Nephron progenitor cell (in vitro differentiated cells): ENCODE measurements at regions not wholly inside any gene's neighbourhood (a gene's known extent, or its start where the extent isn't known, plus 50 kb on each side); places are given as distances from the start of the nearest gene placed in this dataset.

Experiments used
- DNase-seq: peaks from one replicate; pipeline ENCODE4 v3.0.0; 2021
- H3K27ac Mint-ChIP-seq: 2 replicates; pipeline ENCODE4 v1.8.0; 2021; ENCODE audit warnings: mild to moderate bottlenecking, moderate library complexity, mixed read lengths
- H3K27me3 Mint-ChIP-seq: 2 replicates; pipeline ENCODE4 v1.8.0; 2021; ENCODE audit warnings: mild to moderate bottlenecking, low read depth, mixed read lengths; ENCODE audit not compliant: poor library complexity
- H3K36me3 Mint-ChIP-seq: 2 replicates; pipeline ENCODE4 v1.8.0; 2021; ENCODE audit warnings: low read depth, mixed read lengths
- H3K4me1 Mint-ChIP-seq: 2 replicates; pipeline ENCODE4 v1.8.0; 2021; ENCODE audit warnings: mixed read lengths
- H3K4me3 Mint-ChIP-seq: 2 replicates; pipeline ENCODE4 v1.8.0; 2021; ENCODE audit warnings: mild to moderate bottlenecking, moderate library complexity, mixed read lengths
- H3K9me3 Mint-ChIP-seq: 2 replicates; pipeline ENCODE4 v1.8.0; 2021; ENCODE audit warnings: mild to moderate bottlenecking, moderate library complexity, mixed read lengths
- TF ChIP-seq, protein P1 (sequence below): fragments of 200-600 bp; sonication (generic); IDR thresholded peaks from 2 replicates; pipeline ENCODE4 v1.5.0; 2021; ENCODE audit warnings: antibody characterized with exemption

DNA sequence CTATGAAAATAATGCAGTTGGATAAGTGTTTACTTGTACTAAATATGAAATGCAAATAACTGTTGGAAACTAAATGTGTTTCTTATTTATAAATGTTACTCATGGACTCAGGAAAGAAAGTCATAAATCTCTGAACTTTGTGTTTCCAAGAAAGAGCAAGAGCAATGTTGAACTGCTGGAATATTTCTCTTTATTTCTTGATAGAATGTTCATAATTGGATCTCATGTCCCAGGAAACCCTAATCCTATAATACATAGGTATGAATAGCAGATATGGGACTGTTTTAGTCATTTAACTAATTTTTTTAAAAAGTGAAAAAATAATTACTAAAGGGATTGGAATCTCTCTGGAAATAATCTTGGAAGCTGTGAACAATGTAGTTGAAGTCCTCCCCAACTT lies 245.0 kb upstream of the ACTBL2 start:
- H3K27ac Mint-ChIP-seq, result no peak overlapping the region
- no peak overlapping the region for H3K4me3 Mint-ChIP-seq
- peaks cover 11% of the 10 kb centered on the region for H3K36me3 Mint-ChIP-seq
- peaks cover 24% of the 10 kb centered on the region for H3K9me3 Mint-ChIP-seq
- DNase-seq, result no peak
- TF ChIP-seq, protein P1, sequence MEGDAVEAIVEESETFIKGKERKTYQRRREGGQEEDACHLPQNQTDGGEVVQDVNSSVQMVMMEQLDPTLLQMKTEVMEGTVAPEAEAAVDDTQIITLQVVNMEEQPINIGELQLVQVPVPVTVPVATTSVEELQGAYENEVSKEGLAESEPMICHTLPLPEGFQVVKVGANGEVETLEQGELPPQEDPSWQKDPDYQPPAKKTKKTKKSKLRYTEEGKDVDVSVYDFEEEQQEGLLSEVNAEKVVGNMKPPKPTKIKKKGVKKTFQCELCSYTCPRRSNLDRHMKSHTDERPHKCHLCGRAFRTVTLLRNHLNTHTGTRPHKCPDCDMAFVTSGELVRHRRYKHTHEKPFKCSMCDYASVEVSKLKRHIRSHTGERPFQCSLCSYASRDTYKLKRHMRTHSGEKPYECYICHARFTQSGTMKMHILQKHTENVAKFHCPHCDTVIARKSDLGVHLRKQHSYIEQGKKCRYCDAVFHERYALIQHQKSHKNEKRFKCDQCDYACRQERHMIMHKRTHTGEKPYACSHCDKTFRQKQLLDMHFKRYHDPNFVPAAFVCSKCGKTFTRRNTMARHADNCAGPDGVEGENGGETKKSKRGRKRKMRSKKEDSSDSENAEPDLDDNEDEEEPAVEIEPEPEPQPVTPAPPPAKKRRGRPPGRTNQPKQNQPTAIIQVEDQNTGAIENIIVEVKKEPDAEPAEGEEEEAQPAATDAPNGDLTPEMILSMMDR, result no peak
- no peaks in the 10 kb centered on the region for H3K4me1 Mint-ChIP-seq
- peaks cover 3% of the 10 kb centered on the region for H3K27me3 Mint-ChIP-seq

DNA sequence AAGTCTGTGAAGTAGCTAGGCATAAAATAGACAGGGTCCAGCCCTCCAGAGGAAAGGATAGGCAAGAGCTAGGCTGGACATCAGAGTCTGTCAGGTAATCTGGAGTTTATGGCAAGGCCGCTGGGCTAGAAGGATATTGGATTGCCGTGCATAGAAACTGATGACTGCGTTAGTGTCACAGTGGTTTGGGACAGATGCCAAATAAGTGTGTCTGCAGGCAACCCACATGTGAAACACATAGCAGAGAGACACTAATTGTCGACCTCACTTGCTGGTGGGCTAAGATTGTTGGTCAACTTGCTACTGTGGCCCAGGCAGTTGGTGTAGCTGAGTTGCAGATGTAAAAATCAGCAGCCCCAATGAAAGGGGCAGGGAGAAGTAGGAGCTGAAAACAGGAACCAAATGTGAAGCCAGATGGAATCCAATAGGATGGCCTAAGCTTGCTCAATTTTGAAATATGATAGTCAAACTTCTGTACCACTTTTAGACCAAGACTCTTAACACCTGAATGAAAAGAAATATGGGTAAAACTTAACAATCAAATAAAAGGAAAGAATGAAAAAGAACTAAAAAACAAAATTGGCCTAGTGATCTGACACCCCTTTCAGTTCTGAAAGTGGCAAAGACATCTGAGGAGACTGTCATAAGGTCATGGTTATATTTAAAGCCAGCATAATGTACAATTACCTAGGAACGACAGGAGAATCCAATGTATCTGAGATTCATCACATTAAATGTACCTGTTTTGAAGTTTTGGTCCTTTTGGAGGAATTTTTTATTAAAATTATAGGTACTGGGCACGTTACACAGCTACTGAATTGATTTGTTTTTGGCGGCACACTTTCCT lies 243.3 kb upstream of the ACTBL2 start:
- no peak for DNase-seq
- peaks cover 11% of the 10 kb centered on the region for H3K36me3 Mint-ChIP-seq
- peaks cover 3% of the 10 kb centered on the region for H3K4me1 Mint-ChIP-seq
- TF ChIP-seq, protein P1, result no peak
- peaks cover 24% of the 10 kb centered on the region for H3K9me3 Mint-ChIP-seq
- H3K27ac Mint-ChIP-seq, result peak overlapping the region; percentile 49
- H3K4me3 Mint-ChIP-seq, result no peak overlapping the region
- H3K27me3 Mint-ChIP-seq, result no peaks in the 10 kb centered on the region

DNA sequence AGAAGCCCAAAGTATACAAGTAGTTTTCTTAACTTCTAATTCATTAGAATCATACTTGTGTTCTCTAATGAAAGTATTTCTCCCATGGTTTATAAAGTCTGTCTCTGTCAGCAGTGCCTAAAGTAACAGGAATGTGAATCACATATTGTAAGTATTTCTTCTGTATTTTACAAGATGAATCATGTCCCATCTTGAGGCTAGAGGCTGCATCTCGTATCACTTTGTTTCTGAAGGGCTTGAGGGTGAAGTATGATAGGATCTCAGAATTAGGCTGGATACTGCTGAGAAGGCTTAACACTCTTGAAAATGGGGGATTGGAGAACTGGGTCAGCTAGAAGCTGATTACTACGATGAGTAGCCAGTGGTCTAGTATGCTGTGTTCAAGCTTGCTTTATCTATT lies 242.2 kb upstream of the ACTBL2 start:
- Mint-ChIP-seq H3K27me3 (no peaks in the 10 kb centered on the region), H3K27ac (no peak overlapping the region), H3K9me3 (peaks cover 24% of the 10 kb centered on the region), H3K36me3 (peaks cover 11% of the 10 kb centered on the region), H3K4me1 (peaks cover 7% of the 10 kb centered on the region), H3K4me3 (no peak overlapping the region)
- TF ChIP-seq, protein P1, result no peak
- no peak for DNase-seq

DNA sequence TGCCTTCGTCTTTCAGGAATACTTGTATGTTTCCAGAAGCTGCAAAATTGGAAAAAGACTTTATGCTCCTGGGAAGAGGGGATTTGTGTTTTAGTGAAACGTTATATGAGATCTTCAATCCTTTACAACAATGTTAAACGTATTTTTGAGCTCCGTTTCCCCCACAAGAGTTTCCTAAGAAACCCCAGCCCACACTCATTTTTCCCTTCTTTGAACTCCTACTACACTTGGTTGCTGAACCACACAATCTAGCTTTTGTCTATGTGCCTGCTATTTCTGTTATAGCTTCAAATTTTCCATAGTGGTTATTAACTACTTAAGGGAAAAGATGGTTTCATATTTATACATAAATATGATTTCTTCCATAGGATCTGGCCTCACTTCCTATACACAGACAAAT lies 238.6 kb upstream of the ACTBL2 start:
- H3K27ac Mint-ChIP-seq, result no peak overlapping the region
- no peaks in the 10 kb centered on the region for H3K36me3 Mint-ChIP-seq
- H3K4me3 Mint-ChIP-seq, result no peak overlapping the region
- no peaks in the 10 kb centered on the region for H3K27me3 Mint-ChIP-seq
- no peak for DNase-seq
- H3K9me3 Mint-ChIP-seq, result peaks cover 7% of the 10 kb centered on the region
- TF ChIP-seq, protein P1, result no peak
- H3K4me1 Mint-ChIP-seq, result peaks cover 10% of the 10 kb centered on the region

DNA sequence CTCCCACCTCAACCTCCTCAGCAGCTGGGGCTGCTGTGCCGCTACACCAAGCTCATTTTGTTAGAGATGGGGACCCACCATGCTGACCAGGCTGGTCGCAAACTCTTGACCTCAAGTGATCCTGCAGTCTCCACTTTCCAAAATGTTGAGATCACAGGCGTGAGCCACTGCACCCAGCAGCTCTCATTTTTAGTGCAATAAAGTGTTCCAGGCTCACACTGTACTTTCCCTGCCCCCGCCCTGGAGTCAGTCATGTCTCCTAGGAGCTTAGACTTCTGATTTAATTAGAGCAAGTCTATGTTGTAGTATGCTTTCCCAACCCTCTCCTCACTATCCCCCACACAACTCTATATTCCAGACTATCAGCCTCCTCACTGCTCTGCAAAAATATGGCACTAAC lies 238.0 kb upstream of the ACTBL2 start:
- Mint-ChIP-seq H3K4me3 (no peak overlapping the region), H3K36me3 (no peaks in the 10 kb centered on the region), H3K9me3 (peaks cover 7% of the 10 kb centered on the region), H3K27ac (peak overlapping the region; percentile 41), H3K27me3 (no peaks in the 10 kb centered on the region), H3K4me1 (peaks cover 10% of the 10 kb centered on the region)
- no peak for DNase-seq
- TF ChIP-seq, protein P1, result no peak

DNA sequence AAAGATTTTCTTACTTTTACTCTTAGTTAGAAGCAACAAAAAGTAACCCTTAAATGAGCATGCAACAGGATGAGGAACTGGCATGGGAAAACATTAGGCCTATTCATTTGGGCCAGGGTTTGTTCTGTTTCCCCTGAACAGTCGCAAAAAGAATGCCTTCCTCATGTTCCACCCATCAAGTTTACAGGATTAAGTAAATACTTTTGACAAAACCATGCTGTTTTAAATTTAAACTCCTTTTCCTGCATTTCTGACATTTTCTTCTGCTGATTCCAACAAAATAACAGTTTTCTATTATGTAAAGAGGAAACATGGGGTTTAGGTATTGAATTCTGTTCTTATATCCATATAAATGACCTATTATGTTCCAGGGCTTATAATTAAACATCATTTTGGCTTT lies 236.6 kb upstream of the ACTBL2 start:
- no peak overlapping the region for H3K4me3 Mint-ChIP-seq
- TF ChIP-seq, protein P1, result no peak
- H3K27me3 Mint-ChIP-seq, result no peaks in the 10 kb centered on the region
- peaks cover under 1% of the 10 kb centered on the region for H3K36me3 Mint-ChIP-seq
- peaks cover 10% of the 10 kb centered on the region for H3K9me3 Mint-ChIP-seq
- H3K4me1 Mint-ChIP-seq, result peaks cover 10% of the 10 kb centered on the region
- DNase-seq, result no peak
- no peak overlapping the region for H3K27ac Mint-ChIP-seq
